ENCODE measurements at regions not wholly inside any gene's neighbourhood (a gene's known extent, or its start where the extent isn't known, plus 50 kb on each side); places are given as distances from the start of the nearest gene placed in this dataset.

GRCh38 chr15:91627473-91628278 lies 225.8 kb upstream of the SLCO3A1 start:
- TF ChIP-seq CTCF (IDR thresholded peaks at IDR 0.05; ENCODE audit: low read depth, low read length), result no peak
- no peak for TF ChIP-seq POLR2A (IDR thresholded peaks at IDR 0.05; ENCODE audit: extremely low read depth, insufficient read length)
- TF ChIP-seq MYC (IDR thresholded peaks at IDR 0.05; ENCODE audit: low read depth, low read length), result no peak

Data from NB4 (cell line).